HG02763 (cell line): ENCODE measurements at regions not wholly inside any gene's neighbourhood (a gene's known extent, or its start where the extent isn't known, plus 50 kb on each side); places are given as distances from the start of the nearest gene placed in this dataset.
"Not testable (repeated sequence)": the region's sequence is repeated elsewhere in the genome, so short reads cannot be mapped to it uniquely, and the experiment has no call there.

Experiments used
- ATAC-seq: cut with Tn5 transposase; IDR thresholded peaks from one replicate; pipeline ENCODE4 v1.9.1; 2021; ENCODE audit warnings: mild to moderate bottlenecking, moderate library complexity; ENCODE audit not compliant: unreplicated experiment

- no peak for ATAC-seq
Observed at GRCh38 chr2:138365581-138365980, 136.0 kb upstream of the SPOPL start.

GRCh38 chr2:138369856-138370255 is 131.7 kb upstream of the SPOPL start:
- ATAC-seq = no peak

GRCh38 chr2:138373993-138374408 is 127.6 kb upstream of the SPOPL start:
- ATAC-seq = no peak

GRCh38 chr2:138381373-138381772 is 120.2 kb upstream of the SPOPL start:
- no peak for ATAC-seq

- no peak for ATAC-seq
Observed at GRCh38 chr2:138382672-138383071, 118.9 kb upstream of the SPOPL start.

- not testable (repeated sequence) for ATAC-seq
Observed at GRCh38 chr2:138386191-138386590, 115.4 kb upstream of the SPOPL start.

GRCh38 chr2:138389063-138389462 is 112.5 kb upstream of the SPOPL start:
- no peak for ATAC-seq

- no peak for ATAC-seq
Observed at GRCh38 chr2:138390316-138390945, 111.1 kb upstream of the SPOPL start.

- no peak for ATAC-seq
Observed at GRCh38 chr2:138391946-138392345, 109.6 kb upstream of the SPOPL start.

GRCh38 chr2:138395565-138396306 is 105.8 kb upstream of the SPOPL start:
- ATAC-seq = no peak

- no peak for ATAC-seq
Observed at GRCh38 chr2:138396843-138397242, 104.7 kb upstream of the SPOPL start.

- no peak for ATAC-seq
Observed at GRCh38 chr2:138403431-138403927, 98.1 kb upstream of the SPOPL start.

- no peak for ATAC-seq
Observed at GRCh38 chr2:138414014-138414413, 87.6 kb upstream of the SPOPL start.

GRCh38 chr2:138415985-138416384 is 85.6 kb upstream of the SPOPL start:
- ATAC-seq = no peak

- ATAC-seq = no peak
Observed at GRCh38 chr2:138418453-138418852, 83.1 kb upstream of the SPOPL start.

- ATAC-seq = no peak
Observed at GRCh38 chr2:138421315-138421970, 80.1 kb upstream of the SPOPL start.

GRCh38 chr2:138421971-138422335 is 79.6 kb upstream of the SPOPL start:
- no peak for ATAC-seq

- no peak for ATAC-seq
Observed at GRCh38 chr2:138423198-138423597, 78.4 kb upstream of the SPOPL start.

- no peak for ATAC-seq
Observed at GRCh38 chr2:138423745-138424144, 77.8 kb upstream of the SPOPL start.

- ATAC-seq = no peak
Observed at GRCh38 chr2:138424436-138425140, 77.0 kb upstream of the SPOPL start.

- not testable (repeated sequence) for ATAC-seq
Observed at GRCh38 chr2:138426116-138426515, 75.5 kb upstream of the SPOPL start.
